NCI-H526 (cell line): ENCODE measurements at regions not wholly inside any gene's neighbourhood (a gene's known extent, or its start where the extent isn't known, plus 50 kb on each side); places are given as distances from the start of the nearest gene placed in this dataset.
"Not testable (repeated sequence)": the region's sequence is repeated elsewhere in the genome, so short reads cannot be mapped to it uniquely, and the experiment has no call there.

Source experiments
- DNase-seq, 2 experiments: peaks; one replicate each; lab custom pipeline; 2025; lab: John Stamatoyannopoulos, UW

- DNase-seq = no peak
These were observed 1138.3 kb upstream of the LRRTM3 start for GRCh38 chr10:65787571-65787970.

DNA sequence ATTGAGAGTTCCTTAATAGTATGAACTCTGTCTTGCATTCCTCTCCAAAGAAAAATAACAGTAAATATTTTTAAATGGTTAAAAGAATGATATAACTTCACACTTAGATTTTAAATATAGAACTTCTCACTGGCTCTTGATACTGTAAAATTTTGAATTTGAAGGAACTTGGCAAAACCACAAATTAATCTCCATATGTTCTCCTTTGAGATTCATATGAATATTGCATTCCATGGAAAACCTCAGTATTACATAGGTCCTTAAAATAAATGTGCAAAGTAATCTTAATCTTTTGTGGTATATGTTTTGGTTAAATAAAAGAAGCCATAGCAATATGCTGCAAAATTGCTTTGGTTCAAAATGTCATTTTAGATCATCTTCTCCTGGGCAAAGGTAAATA is 1137.6 kb upstream of the LRRTM3 start:
- DNase-seq = no peak

DNA sequence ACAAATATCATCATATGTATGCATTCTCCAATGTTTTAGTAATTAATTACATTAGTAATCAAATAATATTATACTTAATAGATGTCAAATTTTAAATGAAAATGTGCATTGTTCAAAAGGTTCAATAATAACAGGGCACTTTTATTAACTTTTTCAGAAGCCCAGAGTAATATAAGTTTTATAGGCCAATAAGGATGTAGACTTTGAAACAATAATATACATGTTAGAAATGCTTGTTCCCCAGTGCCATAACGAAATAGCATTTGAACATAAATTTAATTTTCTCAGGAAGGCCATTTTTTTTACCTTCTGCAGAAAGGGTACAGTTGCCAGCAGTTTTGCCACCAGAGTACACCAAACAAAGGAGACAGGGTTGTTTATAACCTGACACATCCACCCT is 1133.9 kb upstream of the LRRTM3 start:
- DNase-seq = no peak

DNA sequence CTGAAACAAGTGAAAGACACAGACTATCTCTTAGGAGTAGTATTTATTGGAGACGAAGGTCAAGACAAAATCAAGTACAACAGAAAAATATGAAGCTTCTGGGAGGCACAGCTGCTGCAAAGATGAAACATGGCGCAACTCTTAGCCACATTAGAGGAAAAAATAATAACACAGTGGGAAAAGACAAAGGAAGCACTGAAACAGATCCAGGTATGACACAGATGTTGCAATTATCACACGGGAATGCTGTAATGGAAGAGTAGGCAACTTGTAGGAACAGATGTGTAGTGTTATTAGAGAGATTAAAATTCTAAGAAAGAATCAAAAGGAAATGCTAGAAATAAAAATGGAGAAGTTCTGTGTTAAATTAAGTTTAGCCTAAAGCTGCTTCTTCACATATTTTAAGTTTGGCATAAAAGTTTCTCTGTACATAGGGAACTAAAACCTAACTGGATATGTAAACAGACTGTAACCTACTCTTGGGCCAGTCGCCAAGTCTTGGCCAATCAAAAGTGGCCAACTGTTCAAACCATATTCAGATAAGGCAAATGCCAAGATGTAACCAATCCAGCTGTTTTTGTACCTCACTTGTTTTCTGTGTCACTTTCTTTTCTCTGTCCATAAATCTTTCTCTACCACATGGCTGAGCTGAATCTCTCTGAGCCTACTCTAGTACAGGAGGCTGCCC is 1132.0 kb upstream of the LRRTM3 start:
- no peak for DNase-seq

GRCh38 chr10:65794861-65795260 is 1131.0 kb upstream of the LRRTM3 start:
- DNase-seq = not testable (repeated sequence)

GRCh38 chr10:65796472-65796871 is 1129.4 kb upstream of the LRRTM3 start:
- DNase-seq = no peak

DNA sequence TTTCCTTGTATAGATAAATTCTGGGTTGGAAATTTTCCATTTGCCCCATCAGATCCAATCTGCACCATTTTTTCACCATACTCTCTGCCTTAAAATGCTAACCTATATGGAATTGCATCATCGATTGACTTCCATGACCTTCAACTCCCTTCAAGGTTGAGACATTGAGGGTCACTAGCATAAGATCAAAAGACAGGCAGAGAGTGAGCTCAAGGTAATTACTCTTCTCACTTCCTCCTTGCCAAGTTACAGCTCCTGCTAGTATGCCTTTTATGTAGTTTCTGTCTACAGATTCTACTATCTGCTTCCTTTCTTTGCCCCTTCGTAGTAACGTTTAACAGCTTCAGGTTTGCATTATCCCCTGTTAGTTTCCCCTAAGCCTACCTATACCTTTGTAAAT is 1127.7 kb upstream of the LRRTM3 start:
- no peak for DNase-seq

DNA sequence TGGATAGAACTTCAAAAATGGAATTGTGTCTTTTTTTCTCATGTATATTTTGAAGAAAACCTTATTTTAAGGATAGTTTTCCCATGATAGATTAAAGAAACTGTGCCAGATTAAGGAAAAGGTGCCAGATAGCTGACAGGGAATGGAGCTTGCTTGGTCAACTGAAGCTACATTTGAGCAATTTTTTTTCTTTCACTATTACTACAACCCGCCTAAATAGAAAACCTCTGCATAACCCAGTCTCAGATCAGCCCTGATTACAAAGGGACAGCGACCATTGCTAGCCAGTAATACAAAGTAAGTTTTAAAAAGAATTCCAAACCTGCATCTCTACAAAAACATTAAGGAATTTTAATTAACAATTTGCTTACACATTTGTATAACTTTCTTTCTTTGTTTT is 1123.4 kb upstream of the LRRTM3 start:
- DNase-seq = no peak

GRCh38 chr10:65805511-65805910 is 1120.3 kb upstream of the LRRTM3 start:
- DNase-seq = no peak

DNA sequence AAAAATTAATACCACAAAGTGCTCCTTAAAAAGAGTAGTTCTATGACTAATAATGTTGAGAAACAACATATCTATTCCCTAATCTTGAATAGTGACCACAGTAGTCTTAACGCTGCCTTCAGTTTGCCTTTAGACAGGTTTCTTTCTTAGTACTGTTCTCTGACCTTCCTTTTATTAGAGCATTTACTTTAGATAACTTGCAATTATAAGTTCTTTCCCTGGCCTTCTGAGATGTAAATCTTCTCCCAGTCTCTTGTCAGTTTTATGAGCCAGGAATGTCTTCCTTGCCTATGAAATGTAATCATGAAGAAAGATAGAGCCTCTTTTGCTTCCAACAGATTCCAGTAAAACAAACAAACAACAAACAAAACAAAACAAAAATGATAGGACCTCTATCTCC is 1119.8 kb upstream of the LRRTM3 start:
- DNase-seq = no peak

GRCh38 chr10:65808687-65809333 is 1117.0 kb upstream of the LRRTM3 start:
- no peak for DNase-seq

DNA sequence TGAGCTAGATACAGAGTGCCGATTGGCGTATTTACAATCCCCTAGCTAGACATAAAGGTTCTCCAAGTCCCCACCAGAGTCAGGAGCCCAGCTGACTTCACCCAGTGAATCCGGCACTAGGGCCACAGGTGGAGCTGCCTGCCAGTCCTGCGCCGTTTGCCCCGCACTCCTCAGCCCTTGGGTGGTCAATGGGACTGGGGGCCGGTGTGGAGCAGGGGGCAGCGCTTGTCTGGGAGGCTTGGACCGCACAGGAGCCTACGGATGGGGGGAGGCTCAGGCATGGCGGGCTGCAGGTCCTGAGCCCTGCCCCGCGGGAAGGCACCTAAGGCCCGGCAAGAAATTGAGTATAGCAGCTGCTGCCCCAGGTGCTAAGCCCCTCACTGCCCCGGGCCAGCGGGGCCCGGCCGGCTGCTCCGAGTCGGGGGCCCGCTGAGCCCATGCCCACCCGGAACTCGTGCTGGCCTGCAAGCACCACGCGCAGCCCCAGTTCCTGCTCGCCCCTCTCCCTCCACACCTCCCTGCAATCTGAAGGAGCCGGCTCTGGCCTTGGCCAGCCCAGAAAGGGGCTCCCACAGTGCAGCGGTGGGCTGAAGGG is 1113.8 kb upstream of the LRRTM3 start:
- no peak for DNase-seq

GRCh38 chr10:65816536-65816935 is 1109.3 kb upstream of the LRRTM3 start:
- no peak for DNase-seq

DNA sequence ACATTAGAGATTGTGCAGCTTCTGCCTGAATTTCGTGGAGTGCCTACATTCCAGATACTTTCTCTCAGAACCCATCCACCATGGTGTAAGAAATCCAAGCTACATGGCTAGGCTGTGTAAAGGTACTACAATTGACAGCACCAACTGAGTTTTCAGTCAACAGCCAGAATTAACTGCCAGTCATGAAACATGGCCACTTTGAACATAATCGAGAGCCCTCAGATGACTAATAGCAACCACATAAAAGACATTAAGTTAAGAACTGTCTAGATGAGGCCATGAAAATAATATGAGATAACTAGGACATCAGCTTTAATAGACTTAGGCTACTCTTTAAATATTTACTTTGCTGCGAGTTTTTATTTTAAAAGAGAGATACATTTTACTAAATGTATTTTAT is 1106.8 kb upstream of the LRRTM3 start:
- DNase-seq = no peak

DNA sequence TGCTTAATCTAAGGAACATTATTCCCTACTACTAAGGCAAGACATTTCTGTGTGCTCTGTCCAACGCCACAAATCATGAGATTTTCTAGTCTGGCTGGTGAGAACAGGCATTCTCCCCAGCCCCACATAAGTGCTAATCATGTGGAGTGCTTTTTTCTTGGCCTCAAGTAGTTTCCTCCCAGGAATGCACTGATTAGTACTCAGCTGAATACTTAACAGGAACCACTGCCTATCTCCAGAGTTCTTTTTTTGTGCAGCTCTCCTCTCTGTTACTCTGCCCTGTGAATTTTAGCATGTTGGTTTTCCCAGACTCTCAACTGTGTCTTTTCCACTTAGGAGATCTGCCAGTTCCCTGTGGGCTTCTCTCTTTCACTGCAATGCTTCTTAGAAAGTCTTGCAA is 1098.5 kb upstream of the LRRTM3 start:
- DNase-seq = no peak

GRCh38 chr10:65838811-65839210 is 1087.0 kb upstream of the LRRTM3 start:
- DNase-seq = no peak

GRCh38 chr10:65843203-65843602 is 1082.6 kb upstream of the LRRTM3 start:
- no peak for DNase-seq

DNA sequence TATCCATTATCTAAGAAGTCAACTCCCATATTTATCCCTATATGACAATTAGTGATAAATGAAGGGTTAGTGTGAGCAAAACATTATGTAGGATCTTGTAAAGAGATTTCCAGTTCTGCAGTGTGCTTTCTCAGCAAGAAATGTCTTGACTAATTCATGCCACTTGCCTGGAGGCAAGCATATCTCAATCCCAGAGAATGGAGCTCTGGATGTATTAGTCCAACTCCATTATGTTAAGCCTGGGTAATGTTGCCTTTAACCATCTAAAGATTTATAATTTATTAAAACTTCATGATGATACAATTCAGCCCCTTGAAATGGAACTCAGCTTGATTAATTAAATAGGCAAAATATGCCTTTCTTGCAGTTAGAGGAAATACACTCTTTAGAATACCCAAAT is 1079.9 kb upstream of the LRRTM3 start:
- DNase-seq = no peak

DNA sequence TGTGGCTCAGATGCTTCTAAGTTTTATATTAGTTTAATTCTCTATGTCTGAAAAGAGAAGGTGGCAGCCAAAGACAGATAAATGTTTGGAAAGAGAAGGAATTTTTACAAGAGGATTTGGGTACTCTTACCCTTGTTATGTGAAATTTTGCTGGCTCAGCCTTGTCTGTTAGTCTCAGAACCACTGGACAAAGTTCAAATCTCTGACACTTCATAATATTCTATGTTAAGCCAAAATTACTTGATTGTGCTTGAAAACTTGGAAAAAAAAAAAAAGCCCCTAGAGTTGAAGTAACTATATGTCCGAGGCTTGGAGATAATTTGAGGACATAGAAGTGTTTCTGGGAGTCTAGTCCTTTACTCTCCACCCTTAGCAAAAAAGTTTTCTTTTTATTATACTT is 1079.3 kb upstream of the LRRTM3 start:
- DNase-seq = no peak

DNA sequence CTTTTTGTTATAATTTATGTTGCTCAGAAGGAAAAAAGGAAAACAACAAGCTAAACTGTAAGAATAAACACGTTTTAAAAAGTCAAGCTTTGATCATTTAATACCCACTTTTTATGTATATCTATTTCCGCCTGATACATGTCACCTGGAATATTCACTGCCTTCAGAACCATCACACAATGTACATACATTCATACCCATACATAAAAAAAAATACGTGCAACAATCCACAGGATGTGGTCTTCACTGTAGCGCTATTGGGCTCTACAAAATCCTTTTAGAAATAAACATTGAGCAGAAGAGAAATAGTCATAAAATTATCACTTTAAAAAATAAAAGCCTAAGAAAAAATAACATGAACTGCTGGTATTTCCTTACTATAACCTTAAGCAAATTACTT is 1078.9 kb upstream of the LRRTM3 start:
- DNase-seq = no peak

DNA sequence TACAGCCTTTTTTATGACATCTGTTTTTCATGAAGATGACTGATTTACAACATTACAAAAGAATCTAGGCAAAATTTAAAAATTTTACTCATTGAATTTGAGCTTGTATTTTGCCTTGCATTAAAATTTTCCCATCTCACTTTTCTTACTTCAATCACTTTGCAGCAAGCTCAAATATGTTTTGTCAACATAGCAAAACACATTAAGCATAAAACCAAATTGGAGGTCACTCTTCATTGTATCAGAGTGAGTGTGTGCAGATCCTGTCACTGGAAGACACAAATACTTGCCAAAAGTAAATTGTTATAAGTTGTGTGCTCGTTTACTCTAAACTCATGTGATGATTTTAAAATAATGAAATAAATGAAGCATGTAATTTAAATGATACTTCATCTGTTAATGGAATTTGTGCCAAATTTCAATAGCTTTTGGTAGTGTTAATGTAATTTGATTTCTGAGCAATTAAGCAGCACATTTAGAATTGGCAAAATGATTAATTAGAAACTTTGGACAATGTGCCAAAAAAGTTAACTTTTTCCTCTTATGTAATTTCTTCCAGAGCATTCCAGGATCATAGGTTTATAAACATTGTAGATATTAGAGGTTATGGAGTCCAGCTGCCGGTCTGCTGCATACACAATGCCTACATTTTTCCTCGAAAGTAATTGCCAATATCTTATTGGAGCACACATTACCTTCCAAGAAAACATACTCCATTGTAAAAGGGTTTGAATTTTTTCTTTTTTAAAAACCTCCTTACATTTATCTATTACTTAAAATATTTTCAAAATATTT is 1078.2 kb upstream of the LRRTM3 start:
- DNase-seq = no peak

DNA sequence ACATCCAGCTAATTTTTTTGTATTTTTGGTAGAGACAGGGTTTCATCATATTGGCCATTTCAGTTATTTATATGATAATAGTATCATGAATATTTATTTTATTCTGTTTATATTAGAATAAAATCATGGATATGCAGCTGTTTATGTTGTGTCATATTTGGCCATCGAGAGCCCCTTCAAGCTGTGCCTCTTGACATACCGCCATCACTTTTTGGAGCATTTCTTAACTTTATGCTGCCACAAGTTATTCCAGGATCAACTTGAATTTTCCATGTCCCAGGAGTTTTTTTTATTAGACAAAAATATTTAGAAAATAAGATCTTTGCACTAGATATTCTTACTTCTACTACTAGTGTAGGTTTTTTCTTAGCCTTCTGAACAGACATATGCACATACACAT is 1067.0 kb upstream of the LRRTM3 start:
- DNase-seq = no peak

DNA sequence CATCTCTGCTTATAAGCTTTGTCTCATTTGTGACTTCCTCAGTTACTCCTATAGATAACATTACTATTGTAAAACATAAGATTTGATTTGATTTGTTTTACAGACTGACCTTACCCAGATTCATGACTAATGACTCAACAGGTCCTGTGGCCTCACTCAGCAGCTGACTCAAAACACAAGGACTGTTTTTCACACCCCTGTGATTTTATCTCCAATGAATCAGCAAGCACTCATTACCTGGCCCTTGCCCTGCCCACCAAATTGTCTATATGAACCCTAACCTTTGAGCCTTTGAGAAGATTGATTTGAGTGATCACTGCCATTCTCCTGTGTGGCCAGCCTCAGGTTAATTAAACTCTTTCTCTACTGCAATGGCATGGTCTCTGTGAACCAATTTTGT is 1064.6 kb upstream of the LRRTM3 start:
- DNase-seq = no peak
